Myocyte (in vitro differentiated cells): ENCODE measurements at regions not wholly inside any gene's neighbourhood (a gene's known extent, or its start where the extent isn't known, plus 50 kb on each side); places are given as distances from the start of the nearest gene placed in this dataset.
"Not testable (repeated sequence)": the region's sequence is repeated elsewhere in the genome, so short reads cannot be mapped to it uniquely, and the experiment has no call there.

Source experiments
- DNase-seq: peaks from one replicate; pipeline ENCODE4 v3.0.0-alpha.2; 2012; ENCODE audit warnings: low read depth

DNA sequence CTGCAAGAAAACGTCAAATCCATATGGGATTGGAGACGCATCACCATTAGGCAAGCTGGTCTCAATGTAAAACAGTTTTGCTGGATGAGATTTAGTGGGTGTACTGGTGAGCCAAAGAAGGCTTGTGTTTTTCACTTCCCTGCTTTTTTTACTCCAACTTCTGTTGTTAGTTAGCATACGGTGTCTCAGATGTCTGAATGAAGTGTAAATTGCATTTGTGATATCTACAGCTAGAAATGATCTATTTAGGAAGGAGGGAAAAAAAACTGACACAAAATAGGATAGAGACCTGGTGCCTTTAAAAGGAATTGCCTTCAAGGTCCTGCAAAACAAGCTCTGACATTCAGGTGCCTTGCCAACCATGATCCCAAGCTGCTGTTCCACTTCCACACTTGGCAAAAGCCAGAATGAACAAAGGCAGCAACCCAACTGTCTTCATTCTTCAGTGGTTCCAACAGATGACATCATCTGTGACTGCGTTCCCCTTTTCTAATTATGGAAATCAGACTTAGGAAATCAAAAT lies 104.2 kb upstream of the RAI14 start:
- no peak for DNase-seq

GRCh38 chr5:34552686-34553085 lies 103.4 kb upstream of the RAI14 start:
- no peak for DNase-seq

DNA sequence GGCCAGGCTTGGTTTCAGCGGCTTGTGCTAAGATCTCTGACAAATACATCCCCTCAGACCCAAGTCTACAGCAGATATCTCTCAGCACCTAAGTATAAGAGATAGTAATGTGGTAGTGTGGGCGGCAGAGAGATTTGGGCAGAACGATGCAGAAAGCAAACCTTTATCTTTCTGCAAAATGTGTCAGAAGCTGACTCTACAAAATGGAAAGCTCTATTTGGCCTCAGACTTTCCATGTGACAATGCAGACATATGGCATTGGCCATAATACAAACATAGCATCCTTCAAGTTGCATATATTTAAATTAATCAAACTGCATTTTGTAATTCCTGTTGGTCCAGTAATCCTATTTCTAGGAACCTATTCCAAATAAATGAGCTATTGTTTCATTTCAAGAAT lies 102.5 kb upstream of the RAI14 start:
- DNase-seq, result no peak

DNA sequence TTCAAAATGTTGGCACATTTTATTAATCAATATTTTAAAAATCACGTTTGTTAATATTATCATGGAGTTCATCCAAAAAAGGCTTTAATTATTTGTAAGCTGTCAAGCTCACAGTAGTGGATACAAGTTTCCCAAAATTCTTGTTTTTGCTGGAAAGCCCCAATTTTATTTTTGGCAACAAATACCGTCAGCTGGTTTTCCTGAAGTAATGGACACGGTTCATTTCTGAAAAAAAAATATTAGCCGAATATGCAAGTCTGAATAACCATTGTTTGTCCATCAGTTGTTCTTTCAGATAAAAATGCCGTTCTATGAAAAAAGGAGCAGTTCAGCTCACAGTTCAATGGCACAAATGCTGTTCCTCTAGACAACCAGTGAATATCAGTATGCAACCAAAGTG lies 101.5 kb upstream of the RAI14 start:
- no peak for DNase-seq

GRCh38 chr5:34555699-34556508 lies 100.2 kb upstream of the RAI14 start:
- no peak for DNase-seq

DNA sequence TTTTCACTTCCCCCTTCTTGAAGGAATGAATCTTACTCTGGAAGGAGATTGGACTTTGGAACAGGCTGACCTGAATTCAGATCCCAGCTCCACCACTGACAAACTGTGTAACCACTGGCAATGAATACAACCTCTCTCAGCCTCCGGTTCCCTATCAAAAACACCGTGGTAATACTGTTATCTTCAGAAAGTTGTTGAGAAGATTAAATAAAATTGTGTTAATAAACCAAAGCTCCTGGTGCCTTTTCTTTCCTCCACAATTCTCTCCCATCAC lies 99.7 kb upstream of the RAI14 start:
- no peak for DNase-seq

DNA sequence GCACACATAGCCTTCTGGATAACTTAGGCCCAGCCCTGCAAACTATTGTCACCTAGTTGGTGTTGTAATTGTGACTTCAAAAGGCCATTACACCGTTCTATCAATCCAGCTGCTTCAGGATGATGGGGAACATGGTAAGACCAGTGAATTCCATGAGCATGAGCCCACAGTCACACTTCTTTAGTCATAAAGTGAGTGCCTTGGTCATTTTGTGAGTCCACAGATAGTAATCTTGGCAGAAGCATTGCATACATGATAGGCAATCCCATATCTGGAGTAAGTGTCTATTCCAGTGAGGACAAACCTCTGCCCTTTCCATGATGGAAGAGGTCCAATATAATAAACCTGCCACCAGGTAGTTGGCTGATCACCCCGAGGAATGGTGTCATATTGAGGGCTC lies 94.5 kb upstream of the RAI14 start:
- not testable (repeated sequence) for DNase-seq

DNA sequence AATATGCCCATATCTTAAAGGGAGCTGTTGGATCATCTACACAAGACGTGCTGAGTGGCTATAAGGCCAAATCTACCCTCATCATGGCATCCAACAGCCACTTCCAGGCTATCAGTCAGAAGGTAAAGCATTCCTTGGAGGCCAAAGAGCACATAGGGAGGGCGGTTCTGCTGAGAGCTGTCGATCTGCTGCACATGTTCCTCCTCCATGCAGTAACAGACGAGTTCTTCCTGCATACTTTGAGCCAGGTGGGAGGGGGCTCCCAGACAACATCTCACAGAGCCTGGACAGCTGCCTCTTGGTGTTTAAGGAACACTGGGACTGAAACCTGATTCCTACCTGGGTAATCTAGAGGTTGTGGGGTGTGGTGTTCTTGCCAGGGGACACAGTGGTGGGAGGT lies 93.3 kb upstream of the RAI14 start:
- DNase-seq, result no peak

DNA sequence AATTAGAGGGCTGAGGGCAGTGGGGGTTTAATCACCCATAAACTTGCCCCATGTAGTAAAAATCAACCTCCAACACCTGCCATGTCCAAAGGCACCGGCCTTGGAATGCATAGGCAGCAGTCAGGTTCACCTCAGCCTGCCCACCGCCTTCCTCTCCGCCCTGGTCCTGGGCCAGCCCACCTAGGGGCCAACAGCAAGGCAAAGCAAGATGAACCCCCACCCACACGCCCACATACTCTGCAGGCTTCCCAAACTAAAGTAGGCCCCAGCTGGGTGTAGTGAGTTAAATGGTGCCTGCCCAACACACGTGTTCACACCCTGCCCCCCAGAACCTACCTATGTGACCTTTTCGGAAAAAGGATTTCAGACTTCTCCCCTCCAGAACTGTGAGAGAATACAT lies 92.9 kb upstream of the RAI14 start:
- no peak for DNase-seq

DNA sequence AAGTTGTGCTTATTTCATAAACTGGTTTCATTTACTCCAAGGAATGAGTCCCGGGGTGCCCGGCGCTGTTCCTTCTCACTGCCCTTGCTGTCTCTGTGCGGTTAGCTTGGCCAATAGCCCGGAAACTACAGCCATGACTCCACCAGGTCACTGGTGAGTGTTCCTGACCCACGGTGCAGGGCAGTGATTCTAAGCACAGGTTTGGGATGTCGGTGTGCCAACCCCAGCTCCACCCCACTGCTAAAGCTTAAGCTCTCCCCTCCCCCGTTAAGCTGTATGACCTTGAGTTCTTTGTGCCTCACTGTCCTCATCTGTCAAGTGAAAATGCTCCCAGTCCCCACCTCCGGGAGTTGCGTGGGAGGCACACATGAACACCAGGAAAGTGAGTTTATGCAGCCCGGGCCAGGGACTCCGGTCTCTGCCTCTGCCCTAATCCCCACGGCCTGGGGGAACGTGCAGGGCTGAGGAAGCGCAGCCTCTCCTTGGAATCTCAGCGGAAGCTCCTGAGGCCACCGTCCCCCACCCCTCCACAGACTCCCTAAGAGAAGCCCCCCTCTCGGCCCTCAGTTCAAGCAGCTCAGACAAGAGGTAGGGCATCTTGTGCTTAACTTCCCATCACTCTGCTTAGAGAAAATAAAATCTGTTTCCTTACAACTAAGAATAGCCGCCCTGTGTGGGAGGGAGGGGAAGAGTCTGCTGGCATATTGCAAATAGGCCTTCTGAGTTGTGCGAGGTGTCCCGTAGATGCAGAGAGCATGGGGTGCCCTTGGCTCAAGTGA lies 92.0 kb upstream of the RAI14 start:
- no peak for DNase-seq

- no peak for DNase-seq
Measured at GRCh38 chr5:34564710-34565235, 91.4 kb upstream of the RAI14 start.

- DNase-seq, result no peak
Measured at GRCh38 chr5:34570143-34570542, 86.0 kb upstream of the RAI14 start.

DNA sequence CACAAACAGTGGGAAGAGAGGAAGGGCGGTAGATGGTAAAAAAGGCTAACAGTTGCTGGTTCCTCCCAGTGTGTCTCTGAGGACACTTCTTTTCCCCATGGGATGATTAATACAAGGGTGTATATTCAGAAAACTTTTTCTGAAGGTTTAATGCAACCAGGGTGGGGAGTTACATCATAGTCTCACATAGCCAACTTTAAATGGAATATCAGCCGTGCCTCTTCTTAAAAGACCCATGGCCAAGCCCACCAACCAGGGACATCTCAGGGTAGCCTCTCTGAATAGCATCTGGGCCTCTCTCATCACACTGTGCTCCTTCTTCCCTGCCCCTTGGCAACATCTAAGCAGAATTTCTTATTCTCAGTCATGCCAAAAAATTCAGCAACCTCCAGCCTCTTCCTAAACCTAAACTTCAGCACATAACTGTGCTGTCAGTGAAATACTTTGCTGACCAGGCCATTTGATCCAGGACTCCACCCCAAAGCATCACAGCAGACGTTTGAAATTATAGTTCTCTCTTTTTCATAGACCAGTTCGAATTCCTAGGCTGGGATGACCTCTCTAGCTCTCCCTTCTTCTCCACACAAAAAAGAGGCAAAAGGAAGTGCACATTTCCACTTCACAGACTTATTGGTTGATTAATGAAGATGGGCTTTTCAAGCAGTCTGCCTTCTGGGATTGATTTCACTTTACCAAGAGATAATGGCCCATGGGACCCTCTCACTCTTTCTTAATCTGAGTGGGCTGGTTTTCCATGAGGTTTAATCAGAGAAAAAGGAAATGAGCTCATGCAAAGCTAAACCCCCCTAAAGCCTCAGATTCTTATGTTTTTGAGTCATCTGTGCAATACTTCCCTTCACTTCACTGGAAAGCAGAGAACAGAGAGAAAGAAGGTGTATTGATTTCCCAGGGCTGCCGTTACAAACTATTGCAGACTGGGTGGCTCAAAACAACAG lies 85.1 kb upstream of the RAI14 start:
- peak; percentile 30 for DNase-seq

GRCh38 chr5:34571677-34572041 lies 84.5 kb upstream of the RAI14 start:
- DNase-seq, result peak; percentile 51

GRCh38 chr5:34574936-34575467 lies 81.1 kb upstream of the RAI14 start:
- no peak for DNase-seq

DNA sequence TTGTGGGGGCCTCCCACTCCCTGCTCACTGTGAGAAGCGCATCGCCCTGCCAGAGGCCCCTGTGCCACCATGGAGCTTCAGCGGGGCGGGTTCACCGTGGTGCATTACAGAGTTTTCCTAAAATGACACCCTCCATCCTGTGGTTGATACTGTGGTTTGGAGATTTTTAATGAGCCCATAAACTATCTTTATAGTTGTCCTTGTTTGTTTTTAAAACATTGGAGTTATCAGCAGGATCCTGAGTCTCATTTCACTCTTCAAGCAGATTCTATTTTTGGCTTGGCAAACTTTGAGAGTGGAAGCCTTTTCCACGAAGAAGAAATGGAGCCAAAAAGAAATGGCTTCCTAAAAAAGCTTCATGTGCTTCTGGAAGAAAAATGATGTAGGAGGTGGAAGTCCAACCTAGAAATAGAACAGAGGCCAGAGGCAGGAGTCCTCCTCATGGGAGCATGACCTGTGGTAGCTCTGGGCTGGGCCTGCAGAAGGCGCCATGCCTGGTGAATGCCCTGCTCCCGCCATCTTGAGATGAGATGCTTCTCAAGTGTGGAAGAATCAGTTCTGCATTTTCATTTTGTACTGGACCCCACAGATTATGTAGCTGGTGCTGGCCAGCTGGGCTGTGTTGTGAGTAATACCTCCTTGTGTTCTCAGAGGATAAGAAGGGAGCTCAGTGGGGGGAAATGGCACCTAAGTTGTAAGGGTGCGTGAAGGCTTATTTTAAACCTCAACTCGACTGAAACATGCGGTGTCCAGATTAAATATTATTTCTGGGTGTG lies 79.0 kb upstream of the RAI14 start:
- peak; percentile 26 for DNase-seq

DNA sequence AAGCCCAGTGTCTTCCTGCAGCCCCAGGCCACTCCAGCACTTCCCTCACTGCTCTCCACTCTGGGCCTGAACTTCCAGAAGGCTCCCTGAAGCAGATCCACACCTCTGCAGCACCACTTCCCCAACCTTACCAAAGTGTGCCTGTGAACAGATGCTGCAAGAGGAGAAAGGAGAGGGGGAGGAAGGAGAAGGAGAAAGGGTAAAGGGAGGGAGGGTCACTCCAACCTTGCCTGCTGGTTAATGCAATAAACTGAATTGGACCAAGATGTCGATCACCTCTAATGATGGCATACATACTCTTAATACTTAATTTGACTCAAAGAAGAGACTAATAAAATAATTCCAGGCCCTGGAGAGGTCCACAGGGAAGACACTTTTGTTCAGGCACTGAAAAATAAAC lies 77.2 kb upstream of the RAI14 start:
- no peak for DNase-seq

GRCh38 chr5:34580983-34581382 lies 75.1 kb upstream of the RAI14 start:
- peak; percentile 33 for DNase-seq

- DNase-seq, result peak; percentile 42
Measured at GRCh38 chr5:34582371-34582770, 73.8 kb upstream of the RAI14 start.

GRCh38 chr5:34583167-34583566 lies 73.0 kb upstream of the RAI14 start:
- DNase-seq, result no peak
